Mesenchymal stem cell (in vitro differentiated cells and primary cell): ENCODE measurements at regions not wholly inside any gene's neighbourhood (a gene's known extent, or its start where the extent isn't known, plus 50 kb on each side); places are given as distances from the start of the nearest gene placed in this dataset.

Experiments
- DNase-seq: peaks from one replicate; pipeline ENCODE4 v3.0.0-alpha.2; 2013
- H2AFZ ChIP-seq: one replicate; pipeline ENCODE4 v1.6.1; 2013; ENCODE audit warnings: low read depth, mild to moderate bottlenecking, control low read depth, inconsistent platforms, low read length, moderate library complexity
- H2AK5ac ChIP-seq: 2 replicates; pipeline ENCODE4 v1.6.1; 2013; ENCODE audit warnings: low read length, moderate library complexity, mild to moderate bottlenecking, inconsistent platforms; ENCODE audit not compliant: severe bottlenecking
- H2BK120ac ChIP-seq: one replicate; pipeline ENCODE4 v1.6.1; 2013; ENCODE audit warnings: low read depth, mild to moderate bottlenecking, inconsistent platforms, low read length, moderate library complexity
- H2BK12ac ChIP-seq, 2 experiments: one replicate each; pipeline ENCODE4 v1.6.1; 2013; ENCODE audit warnings: inconsistent platforms in 2 of 2, low read length in 2 of 2, mild to moderate bottlenecking in 2 of 2, moderate library complexity in 2 of 2, control low read depth in 1 of 2
- H2BK15ac ChIP-seq: one replicate; pipeline ENCODE4 v1.6.1; 2013; ENCODE audit warnings: mild to moderate bottlenecking, low read depth, inconsistent platforms; ENCODE audit not compliant: poor library complexity, severe bottlenecking
- H2BK5ac ChIP-seq: 2 replicates; pipeline ENCODE4 v1.6.1; 2013; ENCODE audit warnings: low read depth, mild to moderate bottlenecking, low read length, control low read depth, inconsistent platforms; ENCODE audit not compliant: poor library complexity, severe bottlenecking
- H3K14ac ChIP-seq, 2 experiments: one replicate each; pipeline ENCODE4 v1.6.1; 2013; ENCODE audit warnings: inconsistent platforms in 2 of 2, low read length in 2 of 2, control low read depth in 1 of 2, mild to moderate bottlenecking in 1 of 2, moderate library complexity in 1 of 2
- H3K18ac ChIP-seq, 2 experiments: one replicate each; pipeline ENCODE4 v1.6.1; 2013; ENCODE audit warnings: inconsistent platforms in 2 of 2, low read length in 2 of 2, control low read depth in 1 of 2, low read depth in 1 of 2, mild to moderate bottlenecking in 1 of 2
- H3K23ac ChIP-seq, 2 experiments: one replicate each; pipeline ENCODE4 v1.6.1; 2013; ENCODE audit warnings: inconsistent platforms in 2 of 2, low read length in 2 of 2, mild to moderate bottlenecking in 2 of 2, moderate library complexity in 2 of 2, control low read depth in 1 of 2
- H3K27ac ChIP-seq: 2 replicates; pipeline ENCODE4 v1.5.1; 2013; ENCODE audit warnings: mild to moderate bottlenecking, moderate library complexity, low read length, control low read depth, inconsistent platforms; ENCODE audit not compliant: poor library complexity, severe bottlenecking
- H3K27me3 ChIP-seq, 2 experiments: 2 replicates each; pipeline versions ENCODE4 v1.6.1 to v1.7.0; 2013; ENCODE audit warnings: low read length in 2 of 2, mild to moderate bottlenecking in 2 of 2, moderate library complexity in 2 of 2, control low read depth in 1 of 2, inconsistent platforms in 1 of 2; ENCODE audit not compliant: control insufficient read depth in 1 of 2, insufficient read depth in 1 of 2
- H3K36me3 ChIP-seq, 2 experiments: 2 replicates each; pipeline versions ENCODE4 v1.6.1 to v1.7.0; 2013; ENCODE audit warnings: low read length in 2 of 2, control low read depth in 1 of 2, inconsistent platforms in 1 of 2, low read depth in 1 of 2, mild to moderate bottlenecking in 1 of 2; ENCODE audit not compliant: insufficient read depth in 2 of 2, control insufficient read depth in 1 of 2
- H3K4ac ChIP-seq, 2 experiments: one replicate each; pipeline ENCODE4 v1.6.1; 2013; ENCODE audit warnings: inconsistent platforms in 2 of 2, low read length in 2 of 2, mild to moderate bottlenecking in 2 of 2, moderate library complexity in 2 of 2, control low read depth in 1 of 2, low read depth in 1 of 2
- H3K4me1 ChIP-seq: 2 replicates; pipeline ENCODE4 v1.6.1; 2013; ENCODE audit warnings: low read depth, low read length, control low read depth; ENCODE audit not compliant: control insufficient read depth, insufficient read depth
- H3K4me2 ChIP-seq: 2 replicates; pipeline ENCODE4 v1.6.1; 2013; ENCODE audit warnings: low read length, mild to moderate bottlenecking, inconsistent platforms; ENCODE audit not compliant: poor library complexity, severe bottlenecking
- H3K4me3 ChIP-seq, 2 experiments: 2 replicates each; pipeline versions ENCODE4 v1.5.1 to v1.7.0; 2013; ENCODE audit warnings: low read length in 2 of 2, mild to moderate bottlenecking in 2 of 2, control low read depth in 1 of 2, low read depth in 1 of 2; ENCODE audit not compliant: insufficient read depth in 1 of 2
- H3K79me1 ChIP-seq: replicated peaks from 2 replicates; pipeline ENCODE4 v1.6.1; 2013; ENCODE audit warnings: mild to moderate bottlenecking, control low read depth, low read length, inconsistent platforms; ENCODE audit not compliant: poor library complexity, severe bottlenecking
- H3K9ac ChIP-seq: 2 replicates; pipeline ENCODE4 v1.7.0; 2013; ENCODE audit warnings: mild to moderate bottlenecking, low read length, moderate library complexity
- H3K9me3 ChIP-seq: 2 replicates; pipeline ENCODE4 v1.7.0; 2013; ENCODE audit warnings: mild to moderate bottlenecking, low read length; ENCODE audit not compliant: control insufficient read depth
- H4K8ac ChIP-seq: one replicate; pipeline ENCODE4 v1.6.1; 2013; ENCODE audit warnings: inconsistent platforms, mild to moderate bottlenecking, low read length, moderate library complexity
- H4K91ac ChIP-seq: one replicate; pipeline ENCODE4 v1.6.1; 2013; ENCODE audit warnings: mild to moderate bottlenecking, low read length, inconsistent platforms
- WGBS: methylation state at CpG from one replicate; pipeline ENCODE4 v1.1.7; 2013; ENCODE audit warnings: mixed read lengths; 5-methylcytosine and 5-hydroxymethylcytosine counted together

GRCh38 chr13:22703601-22704209 is 477.1 kb upstream of the SGCG start:
- H3K79me1 ChIP-seq, result no peaks in the 10 kb centered on the region
- no peak for DNase-seq
- 70% methylated on average over 9 of the region's 9 CpGs for WGBS

GRCh38 chr13:22707946-22708345 is 472.8 kb upstream of the SGCG start:
- H2AFZ ChIP-seq, result no peak overlapping the region
- DNase-seq, result no peak
- no peak overlapping the region for H3K4me2 ChIP-seq
- no peak overlapping the region for H3K9ac ChIP-seq
- no peak overlapping the region for H3K18ac ChIP-seq
- no peak overlapping the region for H3K23ac ChIP-seq
- H3K27me3 ChIP-seq, result no peaks in the 10 kb centered on the region
- H4K91ac ChIP-seq, result no peak overlapping the region
- H3K79me1 ChIP-seq, result no peaks in the 10 kb centered on the region
- 97% methylated on average over 5 of the region's 5 CpGs for WGBS
- H3K4ac ChIP-seq, result no peak overlapping the region
- no peaks in the 10 kb centered on the region for H3K4me1 ChIP-seq
- no peak overlapping the region for H4K8ac ChIP-seq
- H3K36me3 ChIP-seq, result no peaks in the 10 kb centered on the region
- no peak overlapping the region for H2AK5ac ChIP-seq
- H2BK120ac ChIP-seq, result no peak overlapping the region
- H3K27ac ChIP-seq, result no peak overlapping the region
- no peak overlapping the region for H3K4me3 ChIP-seq
- H2BK15ac ChIP-seq, result no peak overlapping the region
- H3K9me3 ChIP-seq, result no peaks in the 10 kb centered on the region
- no peak overlapping the region for H2BK12ac ChIP-seq
- no peak overlapping the region for H3K14ac ChIP-seq
- H2BK5ac ChIP-seq, result no peak overlapping the region

More at GRCh38 chr13:22703601-22704209, 477.1 kb upstream of the SGCG start:
- H2AK5ac ChIP-seq, result no peak overlapping the region
- H3K18ac ChIP-seq, result no peak overlapping the region
- H3K27ac ChIP-seq, result no peak overlapping the region
- H2BK5ac ChIP-seq, result no peak overlapping the region
- no peak overlapping the region for H2BK12ac ChIP-seq
- no peak overlapping the region for H3K23ac ChIP-seq
- no peak overlapping the region for H3K4me3 ChIP-seq
- H3K9ac ChIP-seq, result no peak overlapping the region
- no peaks in the 10 kb centered on the region for H3K36me3 ChIP-seq
- H4K8ac ChIP-seq, result no peak overlapping the region
- no peak overlapping the region for H3K4me2 ChIP-seq
- H3K14ac ChIP-seq, result no peak overlapping the region
- H3K4ac ChIP-seq, result no peak overlapping the region
- peaks cover 12% of the 10 kb centered on the region for H3K9me3 ChIP-seq
- H2AFZ ChIP-seq, result no peak overlapping the region
- no peaks in the 10 kb centered on the region for H3K4me1 ChIP-seq
- no peaks in the 10 kb centered on the region for H3K27me3 ChIP-seq
- no peak overlapping the region for H2BK120ac ChIP-seq
- H2BK15ac ChIP-seq, result no peak overlapping the region
- no peak overlapping the region for H4K91ac ChIP-seq

DNA sequence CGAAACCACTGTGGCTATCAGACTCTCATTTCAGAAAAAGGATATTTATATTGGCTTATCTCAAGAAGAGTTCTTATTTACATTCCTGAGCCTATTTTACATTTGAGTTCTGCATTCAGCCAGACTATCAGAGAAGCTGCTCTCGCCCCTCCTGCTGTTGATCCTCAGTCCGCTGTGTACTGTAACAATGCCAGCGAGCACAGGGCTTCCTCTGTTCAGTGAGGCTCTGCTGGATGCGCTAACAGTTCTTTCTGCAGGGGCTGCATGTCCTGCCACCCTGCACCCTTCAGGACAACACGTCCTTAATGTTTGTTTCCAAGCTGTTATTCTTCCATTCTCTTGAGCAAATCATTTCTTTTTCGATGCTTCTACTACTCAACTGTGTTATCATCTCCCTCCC is 463.7 kb upstream of the SGCG start:
- WGBS, result 61% methylated on average over 6 of the region's 7 CpGs
- no peak overlapping the region for H4K8ac ChIP-seq
- H2BK120ac ChIP-seq, result no peak overlapping the region
- no peak overlapping the region for H2AFZ ChIP-seq
- no peaks in the 10 kb centered on the region for H3K4me1 ChIP-seq
- no peak overlapping the region for H3K9ac ChIP-seq
- no peak overlapping the region for H2BK5ac ChIP-seq
- H3K36me3 ChIP-seq, result no peaks in the 10 kb centered on the region
- H3K23ac ChIP-seq, result no peak overlapping the region
- H3K27me3 ChIP-seq, result no peaks in the 10 kb centered on the region
- no peak overlapping the region for H4K91ac ChIP-seq
- H2AK5ac ChIP-seq, result no peak overlapping the region
- no peak for DNase-seq
- H3K4me3 ChIP-seq, result no peak overlapping the region
- no peak overlapping the region for H3K18ac ChIP-seq
- no peaks in the 10 kb centered on the region for H3K9me3 ChIP-seq
- H3K14ac ChIP-seq, result no peak overlapping the region
- no peaks in the 10 kb centered on the region for H3K79me1 ChIP-seq
- H2BK15ac ChIP-seq, result no peak overlapping the region
- no peak overlapping the region for H3K4me2 ChIP-seq
- H3K27ac ChIP-seq, result no peak overlapping the region
- no peak overlapping the region for H2BK12ac ChIP-seq
- no peak overlapping the region for H3K4ac ChIP-seq

DNA sequence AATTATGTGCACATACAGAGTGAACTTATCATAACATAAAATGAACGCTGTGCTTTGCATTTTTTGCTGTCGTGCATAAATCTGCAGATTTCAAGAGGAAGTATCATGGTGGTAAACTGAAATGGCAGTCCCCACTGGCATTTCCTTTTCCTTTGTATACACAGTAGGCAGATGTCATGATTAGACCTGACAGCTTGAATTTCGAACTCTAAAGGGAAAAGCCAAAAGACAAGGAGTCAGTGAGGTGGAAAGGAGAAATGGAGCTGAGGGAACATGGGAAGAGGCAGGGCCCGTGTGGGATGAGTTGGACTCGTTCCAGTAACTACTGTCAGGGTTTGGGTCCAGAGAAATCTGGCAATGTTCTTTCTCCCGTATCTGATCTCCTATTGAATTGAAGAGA is 454.1 kb upstream of the SGCG start:
- Histone ChIP-seq H4K8ac (no peak overlapping the region), H2BK15ac (no peak overlapping the region), H3K27ac (no peak overlapping the region), H3K9me3 (peaks cover 5% of the 10 kb centered on the region), H2BK12ac (no peak overlapping the region), H4K91ac (no peak overlapping the region), H2AFZ (no peak overlapping the region), H3K18ac (no peak overlapping the region), H3K14ac (no peak overlapping the region), H3K4me2 (no peak overlapping the region), H3K9ac (no peak overlapping the region), H3K4ac (no peak overlapping the region), H3K27me3 (no peaks in the 10 kb centered on the region), H3K23ac (no peak overlapping the region), H3K79me1 (no peaks in the 10 kb centered on the region), H2BK120ac (no peak overlapping the region), H3K4me1 (no peaks in the 10 kb centered on the region), H2BK5ac (no peak overlapping the region), H3K36me3 (no peaks in the 10 kb centered on the region), H2AK5ac (no peak overlapping the region), H3K4me3 (no peak overlapping the region)
- 75% methylated on average over 6 of the region's 6 CpGs for WGBS
- no peak for DNase-seq
